ENCODE measurements at regions not wholly inside any gene's neighbourhood (a gene's known extent, or its start where the extent isn't known, plus 50 kb on each side); places are given as distances from the start of the nearest gene placed in this dataset.
"Not testable (repeated sequence)": the region's sequence is repeated elsewhere in the genome, so short reads cannot be mapped to it uniquely, and the experiment has no call there.

- in situ Hi-C loops (cut with MboI; ENCODE audit: low sequenced_read_pairs): no loop called here
Measured at GRCh38 chr22:26914519-26915185, 257.3 kb downstream of the MIAT start.

- in situ Hi-C loops (cut with MboI; ENCODE audit: low sequenced_read_pairs): no loop called here
Measured at GRCh38 chr22:26916236-26916635, 258.8 kb downstream of the MIAT start.

- in situ Hi-C loops (cut with MboI; ENCODE audit: low sequenced_read_pairs): no loop called here
Measured at GRCh38 chr22:26918226-26918625, 260.8 kb downstream of the MIAT start.

- in situ Hi-C loops (cut with MboI; ENCODE audit: low sequenced_read_pairs): no loop called here
Measured at GRCh38 chr22:26921726-26922125, 264.3 kb downstream of the MIAT start.

GRCh38 chr22:26922806-26923205, 265.4 kb downstream of the MIAT start:
- in situ Hi-C loops (cut with MboI; ENCODE audit: low sequenced_read_pairs): no loop called here

- in situ Hi-C loops (cut with MboI; ENCODE audit: low sequenced_read_pairs): no loop called here
Measured at GRCh38 chr22:26923531-26923930, 266.1 kb downstream of the MIAT start.

- in situ Hi-C loops (cut with MboI; ENCODE audit: low sequenced_read_pairs): no loop called here
Measured at GRCh38 chr22:26927821-26928220, 270.4 kb downstream of the MIAT start.

- in situ Hi-C loops (cut with MboI; ENCODE audit: low sequenced_read_pairs): no loop called here
Measured at GRCh38 chr22:26931471-26931870, 274.1 kb downstream of the MIAT start.

- in situ Hi-C loops (cut with MboI; ENCODE audit: low sequenced_read_pairs): no loop called here
Measured at GRCh38 chr22:26933105-26933590, 275.8 kb downstream of the MIAT start.

GRCh38 chr22:26937213-26937612, 279.8 kb downstream of the MIAT start:
- in situ Hi-C loops (cut with MboI; ENCODE audit: low sequenced_read_pairs): no loop called here

- in situ Hi-C loops (cut with MboI; ENCODE audit: low sequenced_read_pairs): no loop called here
Measured at GRCh38 chr22:26939466-26939865, 282.1 kb downstream of the MIAT start.

GRCh38 chr22:26941896-26942636, 284.7 kb downstream of the MIAT start:
- in situ Hi-C loops (cut with MboI; ENCODE audit: low sequenced_read_pairs): no loop called here

GRCh38 chr22:26942637-26942957, 285.2 kb downstream of the MIAT start:
- in situ Hi-C loops (cut with MboI; ENCODE audit: low sequenced_read_pairs): no loop called here

- in situ Hi-C loops (cut with MboI; ENCODE audit: low sequenced_read_pairs): no loop called here
Measured at GRCh38 chr22:26945565-26945964, 288.2 kb downstream of the MIAT start.

- in situ Hi-C loops (cut with MboI; ENCODE audit: low sequenced_read_pairs): no loop called here
Measured at GRCh38 chr22:26949193-26949592, 291.8 kb downstream of the MIAT start.

GRCh38 chr22:26951139-26951538, 293.8 kb downstream of the MIAT start:
- in situ Hi-C loops (cut with MboI; ENCODE audit: low sequenced_read_pairs): not testable (repeated sequence)

- in situ Hi-C loops (cut with MboI; ENCODE audit: low sequenced_read_pairs): no loop called here
Measured at GRCh38 chr22:26952004-26952403, 294.6 kb downstream of the MIAT start.

- in situ Hi-C loops (cut with MboI; ENCODE audit: low sequenced_read_pairs): no loop called here
Measured at GRCh38 chr22:26952451-26953011, 295.1 kb downstream of the MIAT start.

- in situ Hi-C loops (cut with MboI; ENCODE audit: low sequenced_read_pairs): no loop called here
Measured at GRCh38 chr22:26953012-26953883, 295.9 kb downstream of the MIAT start.

GRCh38 chr22:26956371-26956770, 299.0 kb downstream of the MIAT start:
- in situ Hi-C loops (cut with MboI; ENCODE audit: low sequenced_read_pairs): no loop called here

- in situ Hi-C loops (cut with MboI; ENCODE audit: low sequenced_read_pairs): no loop called here
Measured at GRCh38 chr22:26957176-26957575, 299.8 kb downstream of the MIAT start.

Data from HL-60/S4 (cell line).